SK-N-SH (cell line): ENCODE measurements at regions not wholly inside any gene's neighbourhood (a gene's known extent, or its start where the extent isn't known, plus 50 kb on each side); places are given as distances from the start of the nearest gene placed in this dataset.

Source experiments
- CTCF ChIA-PET: fragments of 300-600, 350-600 bp; formaldehyde crosslinking; extraction: SDS; loops from one replicate; lab custom pipeline; 2021; lab: Yijun Ruan, JAX
- POLR2A ChIA-PET: fragments of 350-600 bp; sonication (Branson Sonifier 250); formaldehyde crosslinking; extraction: SDS; loops from one replicate; lab custom pipeline; 2020; ENCODE audit warnings: antibody characterized with exemption, inconsistent platforms; lab: Yijun Ruan, JAX
- DNase-seq: peaks from one replicate; pipeline ENCODE4 v3.0.0; 2012
- H2AFZ ChIP-seq: fragments of 200-600 bp; sonication (generic); 2 replicates; pipeline ENCODE4 v1.8.1; 2016; ENCODE audit warnings: antibody characterized with exemption, mild to moderate bottlenecking, low read depth
- H3F3A ChIP-seq: fragments of 200-600 bp; sonication (generic); replicated peaks from 2 replicates; pipeline ENCODE3; 2016; ENCODE audit warnings: antibody characterized with exemption, mild to moderate bottlenecking; ENCODE audit not compliant: insufficient read depth
- H3K27ac ChIP-seq, 2 experiments: fragments of 200-500 bp in 1 of 2; fragments of 200-600 bp in 1 of 2; sonication (Bioruptor generic) in 1 of 2; sonication (generic), shearing (Covaris generic) in 1 of 2; 2 replicates each; pipeline versions ENCODE4 v1.5.1 to v1.6.1; 2014 to 2016; ENCODE audit warnings: low read depth in 2 of 2, inconsistent platforms in 1 of 2, low read length in 1 of 2, mild to moderate bottlenecking in 1 of 2, mixed read lengths in 1 of 2
- H3K27me3 ChIP-seq: fragments of 200-600 bp; sonication (generic), shearing (Covaris generic); 2 replicates; pipeline ENCODE4 v1.6.1; 2016; ENCODE audit warnings: mixed run types; ENCODE audit not compliant: insufficient read depth
- H3K36me3 ChIP-seq, 2 experiments: fragments of 200-500 bp in 1 of 2; fragments of 200-600 bp in 1 of 2; sonication (Bioruptor generic) in 1 of 2; sonication (generic) in 1 of 2; replicated peaks in 1 of 2; 2 replicates each; pipeline versions ENCODE3 to v1.5.1; 2014 to 2016; ENCODE audit warnings: low read length in 1 of 2, mild to moderate bottlenecking in 1 of 2; ENCODE audit not compliant: insufficient read depth in 2 of 2, control insufficient read depth in 1 of 2
- H3K4me1 ChIP-seq, 2 experiments: fragments of 200-500 bp in 1 of 2; fragments of 200-600 bp in 1 of 2; sonication (Bioruptor generic) in 1 of 2; sonication (generic), shearing (Covaris generic) in 1 of 2; 2 replicates each; pipeline versions ENCODE4 v1.5.1 to v1.6.1; 2014 to 2016; ENCODE audit warnings: low read depth in 1 of 2, low read length in 1 of 2, mixed run types in 1 of 2; ENCODE audit not compliant: insufficient read depth in 2 of 2, control insufficient read depth in 1 of 2
- H3K4me2 ChIP-seq: fragments of 200-600 bp; sonication (generic), shearing (Covaris generic); 2 replicates; pipeline ENCODE4 v1.6.1; 2017; ENCODE audit warnings: mixed run types
- H3K4me3 ChIP-seq, 2 experiments: fragments of 200-500 bp in 1 of 2; fragments of 200-600 bp in 1 of 2; sonication (Bioruptor generic) in 1 of 2; sonication (generic), shearing (Covaris generic) in 1 of 2; 2 replicates each; pipeline versions ENCODE4 v1.5.1 to v1.8.1; 2014 to 2016; ENCODE audit warnings: low read depth in 2 of 2, inconsistent platforms in 1 of 2, low read length in 1 of 2, mild to moderate bottlenecking in 1 of 2, mixed read lengths in 1 of 2, moderate library complexity in 1 of 2
- H3K79me2 ChIP-seq: fragments of 200-600 bp; sonication (generic); 2 replicates; pipeline ENCODE4 v1.8.1; 2017; ENCODE audit warnings: mild to moderate bottlenecking; ENCODE audit not compliant: insufficient read depth
- H3K9ac ChIP-seq: fragments of 200-600 bp; sonication (generic); 2 replicates; pipeline ENCODE4 v1.6.1; 2017; ENCODE audit warnings: mixed run types
- H3K9me2 ChIP-seq: fragments of 200-600 bp; sonication (generic); 2 replicates; pipeline ENCODE4 v1.6.1; 2017; ENCODE audit warnings: mixed run types
- H3K9me3 ChIP-seq: fragments of 200-600 bp; sonication (generic); 2 replicates; pipeline ENCODE4 v1.6.1; 2017; ENCODE audit warnings: mixed run types, mild to moderate bottlenecking, moderate library complexity
- H4K20me1 ChIP-seq: fragments of 200-600 bp; sonication (generic); 2 replicates; pipeline ENCODE4 v1.6.1; 2017; ENCODE audit warnings: mild to moderate bottlenecking, mixed run types; ENCODE audit not compliant: insufficient read depth
- EP300 ChIP-seq, 2 experiments: IDR thresholded peaks; 2 replicates each; pipeline versions ENCODE4 v1.4.0 to v1.6.1; 2012; ENCODE audit warnings: borderline replicate concordance in 1 of 2, low read depth in 1 of 2, low read length in 1 of 2
- EZH2phosphoT487 ChIP-seq: fragments of 200-600 bp; sonication (generic); IDR thresholded peaks from 2 replicates; pipeline ENCODE4 v1.6.1; 2017; ENCODE audit warnings: low read depth, mixed run types, mild to moderate bottlenecking, antibody characterized with exemption, moderate library complexity, borderline replicate concordance
- GABPA ChIP-seq: IDR thresholded peaks from 2 replicates; pipeline ENCODE4 v1.4.0; 2012; ENCODE audit warnings: low read depth, mild to moderate bottlenecking
- GATA2 ChIP-seq: sonication (generic); formaldehyde crosslinking; IDR thresholded peaks from 2 replicates; pipeline ENCODE4 v1.5.0; 2020; ENCODE audit warnings: mild to moderate bottlenecking, missing genetic modification reagents
- MXI1 ChIP-seq: IDR thresholded peaks from 2 replicates; pipeline ENCODE4 v1.6.1; 2012; ENCODE audit warnings: mild to moderate bottlenecking, low read depth, low read length, improper control_type of control experiment
- NRF1 ChIP-seq: IDR thresholded peaks from 2 replicates; pipeline ENCODE4 v1.6.1; 2012; ENCODE audit warnings: low read depth, mild to moderate bottlenecking, low read length
- RAD21 ChIP-seq: IDR thresholded peaks from 2 replicates; pipeline ENCODE4 v1.6.1; 2012; ENCODE audit warnings: mild to moderate bottlenecking, low read length
- RFX5 ChIP-seq: IDR thresholded peaks from 2 replicates; pipeline ENCODE4 v1.6.1; 2012; ENCODE audit warnings: mild to moderate bottlenecking, improper control_type of control experiment, low read length
- SIN3A ChIP-seq: IDR thresholded peaks from 2 replicates; pipeline ENCODE4 v1.6.1; 2012; ENCODE audit warnings: low read depth, mild to moderate bottlenecking, low read length, moderate library complexity, borderline replicate concordance
- SMC3 ChIP-seq: IDR thresholded peaks from 2 replicates; pipeline ENCODE4 v1.6.1; 2012; ENCODE audit warnings: low read depth, low read length, improper control_type of control experiment
- TAF1 ChIP-seq: IDR thresholded peaks from 2 replicates; pipeline ENCODE4 v1.6.1; 2012; ENCODE audit warnings: low read depth, mild to moderate bottlenecking, low read length, moderate library complexity, borderline replicate concordance
- TCF12 ChIP-seq: IDR thresholded peaks from 2 replicates; pipeline ENCODE4 v1.4.0; 2012
- TEAD4 ChIP-seq: IDR thresholded peaks from 2 replicates; pipeline ENCODE4 v1.4.0; 2012; ENCODE audit warnings: mild to moderate bottlenecking, borderline replicate concordance; ENCODE audit not compliant: insufficient read depth
- YY1 ChIP-seq: IDR thresholded peaks from 2 replicates; pipeline ENCODE4 v1.4.0; 2012; ENCODE audit warnings: low read depth, mild to moderate bottlenecking
- WGBS: methylation state at CpG from one replicate; pipeline ENCODE4 v1.1.6; 2017; ENCODE audit warnings: low lambda C conversion rate; 5-methylcytosine and 5-hydroxymethylcytosine counted together
- TF ChIP-seq, protein P1 (sequence below): fragments of 200-600 bp; sonication (generic); IDR thresholded peaks from 2 replicates; pipeline ENCODE4 v1.6.1; 2017; ENCODE audit warnings: antibody characterized with exemption, mild to moderate bottlenecking, moderate library complexity
- TF ChIP-seq, protein P2 (sequence below): IDR thresholded peaks from 2 replicates; pipeline ENCODE4 v1.4.0; 2012; ENCODE audit warnings: low read depth, borderline replicate concordance
- TF ChIP-seq, protein P3 (sequence below): fragments of 150-350 bp; IDR thresholded peaks from 2 replicates; pipeline ENCODE4 v1.6.1; 2016; ENCODE audit warnings: mild to moderate bottlenecking, low read depth, low read length

DNA sequence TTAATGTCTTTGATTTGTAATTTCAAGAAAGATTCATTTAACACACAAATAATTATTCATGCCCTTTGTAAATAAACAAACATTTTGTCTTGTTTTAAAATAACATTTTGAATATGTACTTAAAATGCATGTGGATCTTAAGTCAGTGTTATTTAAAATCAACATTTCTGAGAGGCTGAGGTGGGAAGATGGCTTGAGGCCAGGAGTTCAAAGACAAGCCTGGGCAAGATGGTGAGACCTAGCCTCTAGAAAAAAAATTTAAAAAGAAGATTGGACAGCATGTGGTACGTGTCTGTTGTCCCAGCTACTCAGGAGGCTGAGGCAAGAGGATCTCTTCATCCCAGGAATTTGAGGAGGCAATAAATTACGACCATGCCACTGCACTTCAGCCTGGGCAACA is 1268.2 kb downstream of the SLITRK1 start (continued):
- no peak for TF ChIP-seq TCF12
- TF ChIP-seq, protein P1, sequence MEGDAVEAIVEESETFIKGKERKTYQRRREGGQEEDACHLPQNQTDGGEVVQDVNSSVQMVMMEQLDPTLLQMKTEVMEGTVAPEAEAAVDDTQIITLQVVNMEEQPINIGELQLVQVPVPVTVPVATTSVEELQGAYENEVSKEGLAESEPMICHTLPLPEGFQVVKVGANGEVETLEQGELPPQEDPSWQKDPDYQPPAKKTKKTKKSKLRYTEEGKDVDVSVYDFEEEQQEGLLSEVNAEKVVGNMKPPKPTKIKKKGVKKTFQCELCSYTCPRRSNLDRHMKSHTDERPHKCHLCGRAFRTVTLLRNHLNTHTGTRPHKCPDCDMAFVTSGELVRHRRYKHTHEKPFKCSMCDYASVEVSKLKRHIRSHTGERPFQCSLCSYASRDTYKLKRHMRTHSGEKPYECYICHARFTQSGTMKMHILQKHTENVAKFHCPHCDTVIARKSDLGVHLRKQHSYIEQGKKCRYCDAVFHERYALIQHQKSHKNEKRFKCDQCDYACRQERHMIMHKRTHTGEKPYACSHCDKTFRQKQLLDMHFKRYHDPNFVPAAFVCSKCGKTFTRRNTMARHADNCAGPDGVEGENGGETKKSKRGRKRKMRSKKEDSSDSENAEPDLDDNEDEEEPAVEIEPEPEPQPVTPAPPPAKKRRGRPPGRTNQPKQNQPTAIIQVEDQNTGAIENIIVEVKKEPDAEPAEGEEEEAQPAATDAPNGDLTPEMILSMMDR: no peak
- TF ChIP-seq YY1: no peak
- TF ChIP-seq RAD21: no peak
- TF ChIP-seq EZH2phosphoT487: no peak
- TF ChIP-seq, protein P2, sequence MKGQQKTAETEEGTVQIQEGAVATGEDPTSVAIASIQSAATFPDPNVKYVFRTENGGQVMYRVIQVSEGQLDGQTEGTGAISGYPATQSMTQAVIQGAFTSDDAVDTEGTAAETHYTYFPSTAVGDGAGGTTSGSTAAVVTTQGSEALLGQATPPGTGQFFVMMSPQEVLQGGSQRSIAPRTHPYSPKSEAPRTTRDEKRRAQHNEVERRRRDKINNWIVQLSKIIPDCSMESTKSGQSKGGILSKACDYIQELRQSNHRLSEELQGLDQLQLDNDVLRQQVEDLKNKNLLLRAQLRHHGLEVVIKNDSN: no peak
- TF ChIP-seq MXI1: no peak

DNA sequence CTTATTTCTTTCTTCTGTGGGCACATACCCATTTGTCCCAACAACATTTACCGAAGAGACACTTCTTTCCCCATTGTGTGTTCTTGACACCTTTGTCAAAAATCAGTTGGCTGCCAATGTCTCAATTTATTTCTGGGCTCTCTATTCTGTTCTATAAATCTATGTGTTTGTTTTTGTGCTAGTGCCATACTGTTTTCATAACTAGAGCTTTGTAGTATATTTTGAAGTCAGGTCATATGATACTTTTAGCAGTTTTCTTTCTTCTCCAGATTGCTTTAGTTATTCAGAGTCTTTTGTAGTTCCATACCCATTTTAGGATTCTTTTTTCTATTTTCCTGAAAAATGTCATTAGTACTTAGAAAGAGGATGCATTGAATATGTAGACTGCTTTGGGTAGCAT is 1276.3 kb downstream of the SLITRK1 start:
- Histone ChIP-seq H3K9me2 (no peaks in the 10 kb centered on the region), H3K4me3 (no peak overlapping the region), H3K4me1 (no peaks in the 10 kb centered on the region), H4K20me1 (no peaks in the 10 kb centered on the region), H3K79me2 (no peaks in the 10 kb centered on the region), H3F3A (peaks cover 7% of the 10 kb centered on the region), H3K4me2 (no peak overlapping the region), H3K27ac (no peak overlapping the region), H3K9me3 (no peaks in the 10 kb centered on the region), H3K36me3 (no peaks in the 10 kb centered on the region), H3K27me3 (no peaks in the 10 kb centered on the region), H2AFZ (no peak overlapping the region), H3K9ac (no peak overlapping the region)
- no peak for DNase-seq
- CTCF ChIA-PET: no interaction called here
- TF ChIP-seq RFX5: no peak
- TF ChIP-seq, protein P2: no peak
- TF ChIP-seq, protein P3, sequence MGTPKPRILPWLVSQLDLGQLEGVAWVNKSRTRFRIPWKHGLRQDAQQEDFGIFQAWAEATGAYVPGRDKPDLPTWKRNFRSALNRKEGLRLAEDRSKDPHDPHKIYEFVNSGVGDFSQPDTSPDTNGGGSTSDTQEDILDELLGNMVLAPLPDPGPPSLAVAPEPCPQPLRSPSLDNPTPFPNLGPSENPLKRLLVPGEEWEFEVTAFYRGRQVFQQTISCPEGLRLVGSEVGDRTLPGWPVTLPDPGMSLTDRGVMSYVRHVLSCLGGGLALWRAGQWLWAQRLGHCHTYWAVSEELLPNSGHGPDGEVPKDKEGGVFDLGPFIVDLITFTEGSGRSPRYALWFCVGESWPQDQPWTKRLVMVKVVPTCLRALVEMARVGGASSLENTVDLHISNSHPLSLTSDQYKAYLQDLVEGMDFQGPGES: no peak
- no peak for TF ChIP-seq NRF1
- no peak for TF ChIP-seq TAF1
- no peak for TF ChIP-seq SIN3A
- TF ChIP-seq TEAD4: no peak
- no peak for TF ChIP-seq GABPA
- TF ChIP-seq SMC3: no peak
- TF ChIP-seq EZH2phosphoT487: no peak
- no peak for TF ChIP-seq YY1
- TF ChIP-seq EP300 (IDR thresholded peaks at IDR 0.05; ENCODE audit: borderline replicate concordance in 1 of 2, low read depth in 1 of 2, low read length in 1 of 2): no peak
- no peak for TF ChIP-seq GATA2 (CRISPR knock-in tag)
- TF ChIP-seq, protein P1: no peak
- WGBS: 76% methylated on average over 1 of the region's 1 CpG
- POLR2A ChIA-PET: no interaction called here
